ENCODE measurements at regions not wholly inside any gene's neighbourhood (a gene's known extent, or its start where the extent isn't known, plus 50 kb on each side); places are given as distances from the start of the nearest gene placed in this dataset.

DNA sequence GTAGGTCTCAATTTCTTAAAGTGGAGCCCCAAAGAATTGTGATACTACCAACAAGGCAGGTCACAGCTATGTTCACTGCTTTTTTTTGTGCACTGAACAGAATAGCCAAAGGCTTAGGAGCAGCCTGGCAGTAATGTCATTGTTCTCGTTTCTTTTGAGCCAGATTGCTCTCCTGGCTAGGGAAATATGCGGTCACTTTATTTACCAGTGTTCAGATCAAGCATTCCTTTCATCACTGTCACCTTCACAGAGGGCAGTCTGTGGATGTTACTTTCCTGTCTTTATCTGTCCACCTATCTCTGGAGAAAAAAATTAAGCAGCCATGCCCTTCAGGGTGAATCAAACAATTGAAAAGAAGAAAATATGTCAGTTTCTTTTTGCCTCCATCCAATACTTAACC, 159.6 kb downstream of the BTG1 start:
- no peak for ATAC-seq (ENCODE audit: low read depth)
- no peaks in the 10 kb centered on the region for H3K27me3 Mint-ChIP-seq
- no peaks in the 10 kb centered on the region for H3K9me3 Mint-ChIP-seq (ENCODE audit: insufficient read depth)
- H3K4me1 Mint-ChIP-seq: no peaks in the 10 kb centered on the region
- ChIA-PET CTCF (interaction anchor here (1.0 to 1.5 kb wide), 3 partner anchors 17 to 588 kb away, joined by 3 to 4 read pairs (median 3); no protein-coding TSS in a partner anchor), POLR2A (no interaction called here)
- H3K4me3 Mint-ChIP-seq: no peak overlapping the region
- Histone ChIP-seq H3K79me2 (ENCODE audit: control insufficient read depth, insufficient read depth, low read length) (peaks cover 3% of the 10 kb centered on the region), H3K4me2 (replicated peaks; ENCODE audit: low read depth, low read length, poor library complexity, severe bottlenecking) (no peak overlapping the region), H3K4me3 (ENCODE audit: control extremely low read depth in 1 of 5, extremely low read depth in 1 of 5, insufficient read depth in 1 of 5, low read depth in 2 of 5, low read length in 4 of 5) (no peak overlapping the region), H4K20me1 (ENCODE audit: control insufficient read depth, insufficient read depth, low read length, poor library complexity, severe bottlenecking) (no peaks in the 10 kb centered on the region), H3K36me3 (replicated peaks in 1 of 2; ENCODE audit: control extremely low read depth in 1 of 2, control insufficient read depth in 1 of 2, extremely low read depth in 1 of 2, insufficient read depth in 2 of 2, low read length in 1 of 2) (no peaks in the 10 kb centered on the region), H2AFZ (ENCODE audit: insufficient read depth, low read depth, low read length, poor library complexity, severe bottlenecking) (no peak overlapping the region), H3K9me3 (ENCODE audit: control extremely low read depth in 1 of 3, control insufficient read depth in 2 of 3, insufficient read depth in 1 of 3, low read length in 2 of 3) (no peaks in the 10 kb centered on the region), H3K27me3 (replicated peaks in 1 of 4; ENCODE audit: control extremely low read depth in 1 of 4, control insufficient read depth in 3 of 4, insufficient read depth in 4 of 4, low read length in 3 of 4) (no peaks in the 10 kb centered on the region), H3K27ac (ENCODE audit: low read length in 2 of 2) (no peak overlapping the region), H3K9ac (ENCODE audit: low read length) (no peak overlapping the region), H3K4me1 (ENCODE audit: control insufficient read depth in 2 of 2, insufficient read depth in 2 of 2, low read length in 2 of 2) (no peaks in the 10 kb centered on the region)
- no peak for DNase-seq
- TF ChIP-seq EZH2 (IDR thresholded peaks at IDR 0.05; ENCODE audit: borderline replicate concordance, insufficient read depth, low read depth, low read length, poor library complexity, severe bottlenecking): no peak
- TF ChIP-seq, protein P1, sequence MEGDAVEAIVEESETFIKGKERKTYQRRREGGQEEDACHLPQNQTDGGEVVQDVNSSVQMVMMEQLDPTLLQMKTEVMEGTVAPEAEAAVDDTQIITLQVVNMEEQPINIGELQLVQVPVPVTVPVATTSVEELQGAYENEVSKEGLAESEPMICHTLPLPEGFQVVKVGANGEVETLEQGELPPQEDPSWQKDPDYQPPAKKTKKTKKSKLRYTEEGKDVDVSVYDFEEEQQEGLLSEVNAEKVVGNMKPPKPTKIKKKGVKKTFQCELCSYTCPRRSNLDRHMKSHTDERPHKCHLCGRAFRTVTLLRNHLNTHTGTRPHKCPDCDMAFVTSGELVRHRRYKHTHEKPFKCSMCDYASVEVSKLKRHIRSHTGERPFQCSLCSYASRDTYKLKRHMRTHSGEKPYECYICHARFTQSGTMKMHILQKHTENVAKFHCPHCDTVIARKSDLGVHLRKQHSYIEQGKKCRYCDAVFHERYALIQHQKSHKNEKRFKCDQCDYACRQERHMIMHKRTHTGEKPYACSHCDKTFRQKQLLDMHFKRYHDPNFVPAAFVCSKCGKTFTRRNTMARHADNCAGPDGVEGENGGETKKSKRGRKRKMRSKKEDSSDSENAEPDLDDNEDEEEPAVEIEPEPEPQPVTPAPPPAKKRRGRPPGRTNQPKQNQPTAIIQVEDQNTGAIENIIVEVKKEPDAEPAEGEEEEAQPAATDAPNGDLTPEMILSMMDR (IDR thresholded peaks at IDR 0.05): no peak
- intact Hi-C loops (cut with micrococcal nuclease): no loop called here
- WGBS (ENCODE audit: insufficient coverage): 95% methylated on average over 2 of the region's 2 CpGs
- no peak overlapping the region for H3K27ac Mint-ChIP-seq

DNA sequence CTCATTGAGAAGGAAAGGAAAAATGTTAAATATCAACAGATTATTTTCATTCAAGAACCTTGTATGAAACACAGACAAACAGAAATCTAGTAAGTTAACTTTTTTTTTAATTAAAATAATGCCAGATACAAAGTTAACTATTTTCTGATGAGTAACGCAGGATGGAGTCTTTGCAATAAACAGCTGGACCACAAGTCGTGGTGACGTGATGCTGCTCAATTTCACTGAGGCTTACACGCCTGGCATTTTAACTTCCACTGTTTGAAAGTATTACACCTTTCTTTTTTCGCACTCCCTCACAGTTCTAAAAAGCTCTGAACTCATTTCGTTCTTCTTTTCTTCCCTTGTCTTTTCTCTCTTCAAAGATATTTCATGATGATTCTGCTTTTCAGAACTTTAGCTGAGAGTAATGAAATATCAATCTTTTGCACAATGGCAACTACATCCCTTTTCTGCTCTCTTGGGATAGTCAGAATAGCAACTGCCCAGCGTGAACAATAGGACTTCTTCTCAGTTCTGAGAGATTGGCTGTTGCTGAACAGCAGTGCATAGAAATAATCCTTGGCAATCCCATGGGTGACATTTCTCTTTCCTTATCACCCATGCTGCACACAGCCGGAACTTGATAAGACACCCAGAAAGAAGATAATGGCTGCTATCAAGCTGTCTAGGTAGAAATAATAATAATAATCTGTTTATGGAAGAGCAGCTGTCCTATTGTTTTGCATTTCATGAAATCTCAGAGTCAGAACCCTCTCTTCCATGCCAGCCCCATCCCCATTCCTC, 160.5 kb downstream of the BTG1 start:
- H3K9me3 Mint-ChIP-seq (ENCODE audit: insufficient read depth): no peaks in the 10 kb centered on the region
- Histone ChIP-seq H3K4me3 (ENCODE audit: control extremely low read depth in 1 of 5, extremely low read depth in 1 of 5, insufficient read depth in 1 of 5, low read depth in 2 of 5, low read length in 4 of 5) (no peak overlapping the region), H3K9me3 (ENCODE audit: control extremely low read depth in 1 of 3, control insufficient read depth in 2 of 3, insufficient read depth in 1 of 3, low read length in 2 of 3) (no peaks in the 10 kb centered on the region), H3K9ac (ENCODE audit: low read length) (no peak overlapping the region), H2AFZ (ENCODE audit: insufficient read depth, low read depth, low read length, poor library complexity, severe bottlenecking) (no peak overlapping the region), H3K4me2 (replicated peaks; ENCODE audit: low read depth, low read length, poor library complexity, severe bottlenecking) (no peak overlapping the region), H3K27me3 (replicated peaks in 1 of 4; ENCODE audit: control extremely low read depth in 1 of 4, control insufficient read depth in 3 of 4, insufficient read depth in 4 of 4, low read length in 3 of 4) (no peaks in the 10 kb centered on the region), H3K36me3 (replicated peaks in 1 of 2; ENCODE audit: control extremely low read depth in 1 of 2, control insufficient read depth in 1 of 2, extremely low read depth in 1 of 2, insufficient read depth in 2 of 2, low read length in 1 of 2) (no peaks in the 10 kb centered on the region), H4K20me1 (ENCODE audit: control insufficient read depth, insufficient read depth, low read length, poor library complexity, severe bottlenecking) (no peaks in the 10 kb centered on the region), H3K27ac (ENCODE audit: low read length in 2 of 2) (no peak overlapping the region), H3K4me1 (ENCODE audit: control insufficient read depth in 2 of 2, insufficient read depth in 2 of 2, low read length in 2 of 2) (no peaks in the 10 kb centered on the region), H3K79me2 (ENCODE audit: control insufficient read depth, insufficient read depth, low read length) (no peaks in the 10 kb centered on the region)
- intact Hi-C loops (cut with micrococcal nuclease): no loop called here
- CTCF ChIA-PET: interaction anchor here (1.0 to 1.5 kb wide), 3 partner anchors 18 to 589 kb away, joined by 3 to 4 read pairs (median 3); no protein-coding TSS in a partner anchor
- no peak overlapping the region for H3K27ac Mint-ChIP-seq
- 81% methylated on average over 7 of the region's 8 CpGs for WGBS (ENCODE audit: insufficient coverage)
- TF ChIP-seq, protein P1 (IDR thresholded peaks at IDR 0.05): no peak
- TF ChIP-seq EZH2 (IDR thresholded peaks at IDR 0.05; ENCODE audit: borderline replicate concordance, insufficient read depth, low read depth, low read length, poor library complexity, severe bottlenecking): no peak
- ATAC-seq (ENCODE audit: low read depth): no peak
- H3K4me1 Mint-ChIP-seq: no peaks in the 10 kb centered on the region
- H3K27me3 Mint-ChIP-seq: no peaks in the 10 kb centered on the region
- POLR2A ChIA-PET: no interaction called here
- DNase-seq: no peak
- H3K4me3 Mint-ChIP-seq: no peak overlapping the region
